HUDEP-2 (cell line): ENCODE measurements at regions not wholly inside any gene's neighbourhood (a gene's known extent, or its start where the extent isn't known, plus 50 kb on each side); places are given as distances from the start of the nearest gene placed in this dataset.

ENCODE experiments used
- DNase-seq, 76 experiments: peaks; one replicate each; lab custom pipeline; 2025; ENCODE audit not compliant: unreplicated experiment in 76 of 76; lab: John Stamatoyannopoulos, UW

DNA sequence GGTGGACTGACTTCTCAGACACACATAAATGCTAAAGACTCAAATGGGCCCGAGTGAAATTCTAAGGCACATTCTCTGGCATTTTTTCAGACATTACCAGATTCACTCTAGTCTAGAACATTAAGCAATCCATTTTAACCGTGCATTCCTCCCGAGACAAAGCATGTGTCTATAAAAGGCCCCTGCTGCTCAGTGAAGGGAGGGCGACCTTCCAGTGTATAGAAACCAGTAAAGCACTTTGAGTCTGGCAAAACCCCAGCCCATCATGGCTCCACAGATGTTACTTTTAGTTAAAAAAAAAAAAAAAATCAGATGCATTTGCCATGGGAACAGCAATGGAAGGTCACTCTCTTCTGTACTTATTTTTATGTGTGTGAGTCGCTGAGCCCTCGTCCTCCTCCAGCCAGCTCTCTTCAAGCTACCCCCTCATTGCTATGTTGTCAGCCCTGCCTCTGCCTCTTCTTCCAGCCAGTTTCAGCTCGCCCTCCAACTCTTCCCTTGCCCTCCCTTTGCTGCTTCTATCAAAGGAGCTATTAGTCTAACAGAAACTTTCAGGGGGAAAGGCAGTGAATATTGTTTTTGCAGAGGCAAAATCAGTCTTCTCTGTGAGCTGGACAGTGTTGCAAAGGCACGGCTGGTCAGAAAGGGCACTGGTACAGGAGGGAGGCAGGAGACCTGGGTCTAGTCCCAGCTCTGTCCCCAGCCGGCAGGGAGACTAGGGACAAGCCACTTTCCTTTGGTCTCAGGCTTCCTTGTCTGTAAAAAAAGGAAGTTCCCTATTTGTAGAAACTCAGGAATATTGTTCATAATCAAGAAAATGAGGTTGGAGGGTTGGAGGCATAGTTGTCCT lies 644.2 kb downstream of the ZNF674 start:
- DNase-seq = no peak

DNA sequence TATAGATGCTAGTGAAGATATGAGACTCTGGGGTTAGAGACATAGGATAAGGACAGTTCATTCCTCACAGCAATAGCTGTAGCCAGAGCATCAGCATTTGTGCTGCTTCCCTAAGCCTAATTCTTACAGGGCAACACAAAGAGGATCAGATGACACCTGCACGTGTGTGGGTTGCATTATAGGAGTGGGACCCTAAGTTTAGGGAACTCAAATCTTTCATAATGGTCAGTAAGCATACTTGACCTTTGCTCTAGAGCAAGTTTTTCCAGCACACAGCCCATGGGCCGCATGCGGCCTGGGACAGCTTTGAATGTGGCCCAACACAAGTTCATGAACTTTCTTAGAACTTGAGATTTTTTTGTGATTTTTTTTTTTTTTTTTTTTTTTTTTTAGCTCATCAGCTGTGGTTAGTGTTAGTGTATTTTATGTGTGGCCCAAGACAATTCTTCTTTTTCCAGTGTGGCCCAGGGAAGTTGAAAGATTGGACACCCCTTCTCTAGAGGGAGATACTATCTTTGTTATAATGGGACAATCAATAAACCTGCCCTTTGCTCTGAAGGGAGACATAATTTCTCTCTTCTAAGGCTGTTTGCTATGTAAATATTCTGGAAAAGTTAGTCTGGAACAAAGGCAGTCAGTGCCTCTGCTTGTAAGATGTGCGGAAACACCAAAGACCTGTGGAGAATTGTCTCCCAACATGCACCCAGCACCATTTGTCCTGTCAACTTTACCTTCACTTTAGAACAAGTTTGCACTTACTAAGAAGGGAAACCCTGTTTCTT lies 650.2 kb downstream of the ZNF674 start:
- no peak for DNase-seq

DNA sequence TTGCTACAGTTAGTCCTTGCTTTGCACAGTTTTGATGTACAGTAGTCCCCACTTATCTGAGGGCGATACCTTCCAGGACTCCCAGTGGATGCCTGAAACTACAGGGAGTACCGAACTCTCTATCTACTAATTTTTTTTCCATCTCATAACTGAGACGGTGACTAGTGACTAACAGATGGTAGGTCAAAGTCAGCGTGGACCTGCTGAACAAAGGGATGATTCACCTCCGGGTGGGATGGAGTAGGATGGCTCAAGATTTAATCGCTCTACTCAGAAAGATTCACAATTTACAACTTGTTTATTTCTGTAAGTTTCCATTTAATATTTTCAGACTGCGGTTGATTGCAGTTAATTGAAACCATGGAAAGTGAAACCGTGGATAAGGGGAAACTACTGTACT lies 655.8 kb downstream of the ZNF674 start:
- no peak for DNase-seq

GRCh38 chrX:45888518-45888917 lies 656.7 kb downstream of the ZNF674 start:
- no peak for DNase-seq

GRCh38 chrX:45885931-45886330 lies 659.3 kb downstream of the ZNF674 start:
- DNase-seq = no peak

GRCh38 chrX:45879512-45879911 lies 665.7 kb downstream of the ZNF674 start:
- DNase-seq = no peak

- DNase-seq = no peak
Measured at GRCh38 chrX:45876206-45876605, 669.0 kb downstream of the ZNF674 start.

DNA sequence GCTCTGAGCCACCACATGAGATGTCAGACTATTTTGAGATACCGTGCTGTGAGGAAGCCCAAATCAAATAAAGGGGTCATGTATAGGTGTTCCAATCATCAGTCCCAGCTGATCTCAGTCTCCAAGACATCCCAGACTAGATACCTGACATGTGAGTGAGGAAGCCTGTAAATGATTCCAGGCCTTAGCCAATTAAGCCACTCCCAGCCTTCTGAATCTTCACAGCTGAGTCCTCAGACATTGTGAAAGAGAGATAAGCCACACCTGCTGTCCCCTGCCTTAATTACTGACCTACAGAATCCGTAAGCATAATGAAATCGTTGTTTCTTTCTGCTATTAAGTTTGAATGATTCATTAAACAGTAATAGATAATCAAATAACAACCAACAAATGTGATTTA lies 671.4 kb downstream of the ZNF674 start:
- no peak for DNase-seq

DNA sequence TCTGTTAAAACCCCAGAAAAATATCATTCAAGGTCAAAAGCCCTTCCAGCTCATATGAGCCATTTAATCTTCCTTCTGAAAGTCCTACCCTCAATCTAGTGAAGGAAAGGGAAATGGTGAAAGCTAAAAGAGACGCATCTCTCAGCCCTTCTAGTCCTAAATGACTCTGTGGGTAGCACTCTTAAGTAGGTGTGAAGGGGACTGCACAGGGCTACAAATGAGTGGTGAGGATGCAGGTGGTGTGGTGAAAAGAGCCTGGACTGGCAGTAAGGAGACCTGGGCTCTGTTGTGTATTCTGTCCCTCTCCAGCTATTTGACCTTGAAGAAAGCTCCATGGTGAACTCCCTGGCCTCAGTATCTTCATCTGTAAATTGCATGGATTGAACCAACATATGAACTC lies 671.8 kb upstream of the DIPK2B start:
- no peak for DNase-seq

DNA sequence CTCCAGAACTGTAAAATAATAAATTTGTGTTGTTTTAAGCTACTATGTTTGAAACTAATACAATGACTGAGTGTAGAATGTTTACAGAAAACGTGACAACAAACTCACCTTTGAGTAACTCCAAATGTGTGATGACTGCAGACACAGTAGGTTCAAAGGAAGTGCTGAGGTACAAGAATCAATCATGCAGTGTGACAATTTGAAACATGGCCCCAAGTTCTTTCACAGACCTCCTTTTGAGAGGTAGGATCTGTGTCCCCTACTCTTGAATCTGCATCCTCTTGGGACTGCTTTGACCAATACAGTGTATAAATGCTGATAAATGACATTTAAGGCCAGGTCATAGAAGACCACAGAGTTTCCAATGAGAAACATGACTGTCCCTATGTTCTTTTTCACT lies 667.7 kb upstream of the DIPK2B start:
- DNase-seq = no peak

- DNase-seq = no peak
Measured at GRCh38 chrX:45862801-45863200, 662.1 kb upstream of the DIPK2B start.

DNA sequence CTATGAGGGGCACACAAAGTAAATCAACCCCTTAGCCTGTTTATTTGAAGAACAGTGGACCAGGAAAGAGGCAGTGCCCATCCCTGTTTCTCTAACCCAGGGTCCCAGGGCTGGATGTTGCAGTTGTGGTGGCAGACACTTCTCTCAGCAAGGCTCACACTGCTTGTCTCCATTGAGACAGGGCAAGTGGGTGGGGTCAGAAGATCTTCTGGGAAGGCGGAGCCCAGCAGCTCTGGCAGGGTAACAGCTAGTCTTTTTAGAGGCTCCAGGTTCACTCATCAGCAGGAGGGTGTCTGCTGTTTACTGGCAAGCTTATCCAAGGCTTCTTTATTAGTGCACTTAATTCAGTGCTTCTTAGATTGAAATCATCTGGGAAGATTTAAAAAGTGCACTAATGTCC lies 659.8 kb upstream of the DIPK2B start:
- DNase-seq = no peak

GRCh38 chrX:45859407-45859806 lies 658.7 kb upstream of the DIPK2B start:
- DNase-seq = no peak

DNA sequence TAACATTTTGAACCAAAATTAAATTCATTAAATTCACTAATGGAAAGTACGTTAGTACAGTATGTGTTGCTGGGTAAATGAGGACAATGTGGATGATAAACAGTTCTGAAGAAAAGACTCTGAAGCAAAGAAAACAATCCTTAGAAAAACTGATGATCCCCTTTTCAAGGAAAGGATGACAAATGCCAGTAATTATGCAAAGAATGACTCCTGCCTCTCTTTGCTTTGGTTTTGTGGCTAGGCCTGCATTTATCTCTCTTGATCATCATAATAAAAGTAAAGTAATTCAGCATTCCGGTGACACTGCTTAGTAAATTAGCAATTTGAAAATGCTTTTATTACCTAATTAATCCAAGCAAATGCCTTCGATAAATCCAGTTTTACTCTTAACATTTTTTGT lies 652.2 kb upstream of the DIPK2B start:
- no peak for DNase-seq

- no peak for DNase-seq
Measured at GRCh38 chrX:45851434-45851991, 650.8 kb upstream of the DIPK2B start.

DNA sequence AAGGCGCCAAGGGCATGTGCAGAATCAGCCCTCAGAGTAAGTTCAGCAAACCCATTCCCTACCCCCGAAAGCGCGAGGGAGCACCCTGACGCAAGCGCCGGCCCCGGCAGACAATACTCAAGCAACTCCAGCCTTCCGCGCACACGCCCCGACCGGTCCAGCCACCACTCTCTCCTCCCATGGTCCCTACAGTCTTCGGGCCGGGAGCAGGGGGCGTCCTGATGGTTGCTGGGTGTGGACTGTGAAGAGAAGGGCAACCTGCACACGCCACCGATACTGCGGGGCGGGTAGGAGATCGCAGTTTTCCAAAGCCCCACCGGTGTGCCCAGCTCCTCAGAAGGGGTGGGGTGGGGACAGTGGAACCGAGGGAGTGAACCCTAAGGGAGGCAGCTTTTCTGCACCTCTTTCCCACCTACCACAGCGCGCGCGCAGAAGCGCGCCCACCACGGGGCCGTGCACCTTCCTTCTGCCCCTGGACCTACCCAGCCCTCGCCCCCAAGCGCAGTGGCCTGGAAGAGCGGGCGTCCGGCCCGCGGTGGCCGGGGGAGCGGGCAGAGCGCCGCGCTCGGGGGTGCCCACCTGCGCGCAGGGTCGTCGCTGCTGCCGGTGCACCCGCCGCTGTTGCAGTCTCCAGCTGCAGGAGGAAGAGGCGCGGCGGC lies 650.2 kb upstream of the DIPK2B start:
- no peak for DNase-seq

DNA sequence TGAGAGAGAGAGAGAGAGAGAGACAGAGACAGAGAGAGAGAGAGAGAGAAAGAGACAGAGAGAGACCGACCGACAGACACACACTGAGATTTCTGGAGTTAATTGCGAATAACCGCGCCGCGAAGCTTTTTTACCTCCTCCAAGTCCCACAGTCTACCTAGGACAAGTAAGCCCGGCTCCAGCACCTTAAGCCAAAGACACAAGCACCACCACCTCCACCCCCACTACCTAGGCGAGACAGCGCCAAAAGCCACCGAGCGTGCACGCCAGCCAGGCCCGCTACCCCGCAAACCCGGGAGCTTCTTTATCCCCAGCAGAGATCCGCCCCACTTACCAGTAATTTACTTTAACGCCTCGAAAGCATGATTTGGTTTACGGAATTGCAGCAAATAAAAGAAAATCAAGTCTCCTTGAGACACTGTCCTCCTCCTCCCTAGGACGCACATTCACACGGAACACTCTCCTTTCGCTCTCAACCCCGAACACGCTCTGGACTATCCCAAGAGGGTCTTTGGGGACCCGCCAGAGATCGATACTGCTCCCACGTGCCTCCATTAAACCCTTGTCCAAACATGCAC lies 649.6 kb upstream of the DIPK2B start:
- DNase-seq = no peak

- DNase-seq = peak in 2 of 76 experiments; percentile 0 to 1
Measured at GRCh38 chrX:45849261-45849862, 648.7 kb upstream of the DIPK2B start.

GRCh38 chrX:45847961-45848360 lies 647.3 kb upstream of the DIPK2B start:
- no peak for DNase-seq

DNA sequence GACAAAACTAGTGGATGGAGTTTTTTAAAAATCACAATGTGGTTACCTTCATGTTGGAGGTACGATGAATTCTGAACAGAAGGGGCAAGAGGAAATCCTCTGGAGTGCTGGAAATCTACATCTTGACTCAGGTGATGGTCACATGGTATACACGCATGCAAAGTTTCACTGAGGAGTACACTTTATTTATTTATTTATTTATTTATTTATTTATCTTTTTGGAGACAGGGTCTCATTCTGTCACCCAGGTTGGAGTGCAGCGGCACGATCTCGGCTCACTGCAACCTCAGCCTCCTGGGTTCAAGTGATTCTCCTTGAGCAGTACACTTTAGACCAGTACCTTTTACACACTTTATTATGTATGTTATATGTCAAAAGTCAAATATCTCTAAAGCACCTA lies 645.7 kb upstream of the DIPK2B start:
- DNase-seq = no peak
